OCI-LY3 (cell line): ENCODE measurements at regions not wholly inside any gene's neighbourhood (a gene's known extent, or its start where the extent isn't known, plus 50 kb on each side); places are given as distances from the start of the nearest gene placed in this dataset.

Source experiments
- EZH2phosphoT487 ChIP-seq: fragments of 200-600 bp; shearing (Covaris generic); IDR thresholded peaks from 2 replicates; pipeline ENCODE4 v1.6.1; 2018; ENCODE audit warnings: antibody characterized with exemption, mixed run types, low read depth
- TF ChIP-seq, protein P1 (sequence below): fragments of 200-600, 300-600 bp; sonication (generic); IDR thresholded peaks from 2 replicates; pipeline ENCODE4 v1.5.1; 2014; ENCODE audit warnings: antibody characterized with exemption, low read length, low read depth

DNA sequence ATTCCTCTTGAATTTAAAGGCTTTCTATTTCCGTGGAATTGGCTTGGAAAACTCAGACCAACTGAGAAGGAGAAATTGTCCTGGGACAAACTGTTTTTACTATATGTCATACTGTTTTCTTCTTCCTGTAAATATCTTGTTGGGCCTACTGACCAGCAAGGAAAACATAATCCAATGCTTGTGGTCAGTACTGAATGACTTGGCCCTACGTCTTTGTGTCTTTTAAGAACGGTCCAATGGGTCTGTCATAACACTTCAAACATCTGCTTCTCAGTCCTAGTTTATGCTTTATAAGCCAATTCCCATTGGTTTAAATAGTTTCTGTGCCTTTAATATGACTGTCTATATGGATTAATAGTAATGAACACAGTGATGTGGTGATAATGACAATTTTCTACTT lies 248.5 kb upstream of the DDHD1 start:
- TF ChIP-seq, protein P1, sequence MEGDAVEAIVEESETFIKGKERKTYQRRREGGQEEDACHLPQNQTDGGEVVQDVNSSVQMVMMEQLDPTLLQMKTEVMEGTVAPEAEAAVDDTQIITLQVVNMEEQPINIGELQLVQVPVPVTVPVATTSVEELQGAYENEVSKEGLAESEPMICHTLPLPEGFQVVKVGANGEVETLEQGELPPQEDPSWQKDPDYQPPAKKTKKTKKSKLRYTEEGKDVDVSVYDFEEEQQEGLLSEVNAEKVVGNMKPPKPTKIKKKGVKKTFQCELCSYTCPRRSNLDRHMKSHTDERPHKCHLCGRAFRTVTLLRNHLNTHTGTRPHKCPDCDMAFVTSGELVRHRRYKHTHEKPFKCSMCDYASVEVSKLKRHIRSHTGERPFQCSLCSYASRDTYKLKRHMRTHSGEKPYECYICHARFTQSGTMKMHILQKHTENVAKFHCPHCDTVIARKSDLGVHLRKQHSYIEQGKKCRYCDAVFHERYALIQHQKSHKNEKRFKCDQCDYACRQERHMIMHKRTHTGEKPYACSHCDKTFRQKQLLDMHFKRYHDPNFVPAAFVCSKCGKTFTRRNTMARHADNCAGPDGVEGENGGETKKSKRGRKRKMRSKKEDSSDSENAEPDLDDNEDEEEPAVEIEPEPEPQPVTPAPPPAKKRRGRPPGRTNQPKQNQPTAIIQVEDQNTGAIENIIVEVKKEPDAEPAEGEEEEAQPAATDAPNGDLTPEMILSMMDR, result no peak
- TF ChIP-seq EZH2phosphoT487, result no peak
